WTC11 (cell line): ENCODE measurements at regions not wholly inside any gene's neighbourhood (a gene's known extent, or its start where the extent isn't known, plus 50 kb on each side); places are given as distances from the start of the nearest gene placed in this dataset.
"Not testable (repeated sequence)": the region's sequence is repeated elsewhere in the genome, so short reads cannot be mapped to it uniquely, and the experiment has no call there.

Source experiments
- ATAC-seq: fragments of 200-7000 bp; cut with Tn5 transposase; 2 replicates; pipeline ENCODE4 v1.10.0; 2021; ENCODE audit warnings: mild to moderate bottlenecking, moderate library complexity
- CTCF ChIA-PET: fragments of 300-600 bp; sonication (Branson Sonifier 250); formaldehyde crosslinking; loops from one replicate; lab custom pipeline; 2021; ENCODE audit warnings: antibody characterized with exemption; lab: Charles Lee
- POLR2A ChIA-PET: fragments of 350-600 bp; sonication (Branson Sonifier 250); formaldehyde crosslinking; loops from one replicate; lab custom pipeline; 2021; ENCODE audit warnings: antibody characterized with exemption; lab: Charles Lee
- DNase-seq: peaks from one replicate; pipeline ENCODE4 v3.0.0; 2021; ENCODE audit warnings: low spot score
- H3K27ac Mint-ChIP-seq: 2 replicates; pipeline ENCODE4 v1.8.0; 2021; ENCODE audit warnings: mixed read lengths
- H3K27me3 Mint-ChIP-seq: 2 replicates; pipeline ENCODE4 v1.8.0; 2021; ENCODE audit warnings: low read depth, mild to moderate bottlenecking, moderate library complexity, mixed read lengths
- H3K36me3 Mint-ChIP-seq: 2 replicates; pipeline ENCODE4 v1.8.0; 2021; ENCODE audit warnings: mixed read lengths
- H3K4me1 Mint-ChIP-seq: 2 replicates; pipeline ENCODE4 v1.8.0; 2022; ENCODE audit warnings: mixed read lengths
- H3K4me3 Mint-ChIP-seq: 2 replicates; pipeline ENCODE4 v1.8.0; 2021; ENCODE audit warnings: mild to moderate bottlenecking, moderate library complexity, mixed read lengths
- H3K9me3 Mint-ChIP-seq: 2 replicates; pipeline ENCODE4 v1.8.0; 2021; ENCODE audit warnings: mixed read lengths
- GTF2I ChIP-seq: fragments of 250-450 bp; sonication (Bioruptor Pico); conservative IDR thresholded peaks from 2 replicates; pipeline ENCODE4 v1.4.0; 2021; ENCODE audit warnings: mild to moderate bottlenecking
- HMGA2 ChIP-seq: fragments of 250-450 bp; sonication (Bioruptor Pico); IDR thresholded peaks from 2 replicates; pipeline ENCODE4 v1.4.0; 2021; ENCODE audit warnings: mild to moderate bottlenecking, moderate library complexity
- JUN ChIP-seq: sonication (generic); formaldehyde crosslinking; IDR thresholded peaks from 2 replicates; pipeline ENCODE4 v1.8.0; 2023; ENCODE audit warnings: mild to moderate bottlenecking, missing genetic modification reagents
- NFATC4 ChIP-seq: fragments of 250-450 bp; sonication (Bioruptor Pico); IDR thresholded peaks from 2 replicates; pipeline ENCODE4 v1.9.0; 2021; ENCODE audit warnings: mild to moderate bottlenecking
- TEAD4 ChIP-seq: sonication (generic); formaldehyde crosslinking; IDR thresholded peaks from 2 replicates; pipeline ENCODE4 v1.8.0; 2022; ENCODE audit warnings: mild to moderate bottlenecking, missing genetic modification reagents
- TP53 ChIP-seq: sonication (generic); formaldehyde crosslinking; IDR thresholded peaks from 2 replicates; pipeline ENCODE4 v1.8.1; 2023; ENCODE audit warnings: mild to moderate bottlenecking, missing genetic modification reagents
- ZNF416 ChIP-seq: fragments of 250-450 bp; sonication (Bioruptor Pico); IDR thresholded peaks from 2 replicates; pipeline ENCODE4 v1.9.0; 2021; ENCODE audit warnings: mild to moderate bottlenecking, inconsistent platforms
- ZNF671 ChIP-seq: fragments of 250-450 bp; sonication (Bioruptor Pico); IDR thresholded peaks from 2 replicates; pipeline ENCODE4 v1.8.0; 2021; ENCODE audit warnings: mild to moderate bottlenecking
- TF ChIP-seq, protein P1 (sequence below): fragments of 250-450 bp; sonication (Bioruptor Pico); IDR thresholded peaks from 2 replicates; pipeline ENCODE4 v1.9.0; 2021; ENCODE audit warnings: mild to moderate bottlenecking
- TF ChIP-seq, protein P2 (sequence below): fragments of 250-450 bp; sonication (Bioruptor Pico); conservative IDR thresholded peaks from 2 replicates; pipeline ENCODE4 v1.9.0; 2021; ENCODE audit warnings: mild to moderate bottlenecking
- TF ChIP-seq, protein P3 (sequence below): fragments of 250-450 bp; sonication (Bioruptor Pico); IDR thresholded peaks from 2 replicates; pipeline ENCODE4 v2.1.2; 2022; ENCODE audit warnings: mild to moderate bottlenecking, moderate library complexity
- TF ChIP-seq, protein P4 (sequence below): sonication (generic); formaldehyde crosslinking; IDR thresholded peaks from 2 replicates; pipeline ENCODE4 v1.8.0; 2022; ENCODE audit warnings: missing genetic modification reagents
- TF ChIP-seq, protein P5 (sequence below): sonication (generic); formaldehyde crosslinking; conservative IDR thresholded peaks from 2 replicates; pipeline ENCODE4 v1.8.1; 2022; ENCODE audit warnings: mild to moderate bottlenecking, missing genetic modification reagents
- TF ChIP-seq, protein P6 (sequence below): sonication (generic); formaldehyde crosslinking; IDR thresholded peaks from 2 replicates; pipeline ENCODE4 v1.8.0; 2023; ENCODE audit warnings: mild to moderate bottlenecking, missing genetic modification reagents
- TF ChIP-seq, protein P7 (sequence below): sonication (generic); formaldehyde crosslinking; IDR thresholded peaks from 2 replicates; pipeline ENCODE4 v1.8.0; 2022; ENCODE audit warnings: mild to moderate bottlenecking, missing genetic modification reagents

DNA sequence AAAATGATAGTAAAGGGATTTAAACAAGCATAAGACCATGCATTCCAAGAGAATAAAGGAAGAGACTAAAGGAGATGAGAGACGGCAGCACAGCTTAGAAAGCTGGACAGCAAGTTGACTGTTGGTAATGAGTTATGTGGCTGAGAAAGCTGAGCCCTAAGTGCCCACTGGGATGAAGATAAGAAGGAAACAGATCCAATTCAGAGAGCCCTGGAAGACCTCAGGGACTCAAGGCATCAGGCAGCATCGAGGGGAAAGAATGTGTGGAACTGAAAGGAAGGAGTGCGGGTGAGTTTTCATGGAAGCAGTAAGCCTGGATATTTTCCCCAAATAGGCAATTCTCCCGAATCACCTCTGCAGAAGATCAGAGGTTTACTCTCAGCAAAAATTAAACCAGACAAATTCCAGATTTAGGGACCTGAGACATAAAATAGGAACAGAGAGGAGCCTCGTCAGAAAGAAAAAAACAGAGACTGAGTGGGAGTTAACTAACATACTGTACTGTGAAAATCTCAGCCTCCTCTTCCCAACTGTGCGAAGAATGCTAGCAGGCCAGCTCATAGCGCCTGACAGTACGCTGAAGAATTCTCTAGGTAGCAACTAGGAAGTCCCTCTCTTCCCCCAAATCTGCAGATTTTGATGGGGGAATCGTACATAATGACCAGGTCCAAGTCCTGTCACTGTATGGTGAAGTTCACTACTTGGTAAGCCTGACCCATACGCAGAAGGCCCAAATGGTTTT, 187.7 kb upstream of the TAPT1 start:
- Mint-ChIP-seq H3K36me3 (no peaks in the 10 kb centered on the region), H3K4me3 (no peak overlapping the region), H3K27ac (no peak overlapping the region), H3K9me3 (no peaks in the 10 kb centered on the region; the same call in 1 of the 2 replicates), H3K27me3 (no peaks in the 10 kb centered on the region; the same call in 1 of the 2 replicates), H3K4me1 (no peaks in the 10 kb centered on the region)
- DNase-seq (no peak), ATAC-seq (no peak)
- TF ChIP-seq, protein P1, sequence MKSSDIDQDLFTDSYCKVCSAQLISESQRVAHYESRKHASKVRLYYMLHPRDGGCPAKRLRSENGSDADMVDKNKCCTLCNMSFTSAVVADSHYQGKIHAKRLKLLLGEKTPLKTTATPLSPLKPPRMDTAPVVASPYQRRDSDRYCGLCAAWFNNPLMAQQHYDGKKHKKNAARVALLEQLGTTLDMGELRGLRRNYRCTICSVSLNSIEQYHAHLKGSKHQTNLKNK = no peak
- TF ChIP-seq ZNF671 (no peak), NFATC4 (CRISPR knock-in tag) (no peak)
- TF ChIP-seq, protein P2, sequence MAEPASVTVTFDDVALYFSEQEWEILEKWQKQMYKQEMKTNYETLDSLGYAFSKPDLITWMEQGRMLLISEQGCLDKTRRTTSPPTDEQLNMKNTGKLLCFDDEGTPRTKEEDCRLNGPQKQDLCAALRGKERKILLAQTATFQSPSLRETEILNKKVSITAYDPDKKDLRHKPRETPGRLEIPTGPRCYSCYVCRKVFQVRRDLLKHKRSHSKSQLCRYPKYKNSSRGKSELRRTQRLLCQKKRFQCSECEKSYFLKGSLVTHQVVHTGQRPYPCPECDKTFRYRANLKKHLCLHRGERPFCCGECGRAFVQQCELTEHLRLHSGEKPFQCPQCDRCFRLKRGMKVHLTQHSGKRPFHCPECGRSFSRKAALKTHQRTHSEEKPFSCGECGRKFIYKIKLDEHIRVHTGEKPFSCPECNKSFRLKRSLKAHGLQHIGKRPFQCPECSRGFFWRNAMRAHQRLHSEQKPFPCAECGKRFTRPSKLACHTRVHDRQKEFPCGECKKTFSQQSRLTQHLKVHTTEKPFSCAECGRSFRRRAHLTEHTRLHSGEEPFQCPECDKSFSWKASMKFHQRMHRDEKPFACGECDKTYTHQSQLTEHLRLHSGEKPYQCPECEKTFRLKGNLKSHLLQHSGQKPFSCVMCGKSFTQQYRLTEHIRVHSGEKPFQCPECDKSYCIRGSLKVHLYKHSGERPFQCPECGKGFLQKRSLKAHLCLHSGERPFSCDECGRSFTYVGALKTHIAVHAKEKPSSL = no peak
- ChIA-PET POLR2A (no interaction called here), CTCF (no interaction called here)

DNA sequence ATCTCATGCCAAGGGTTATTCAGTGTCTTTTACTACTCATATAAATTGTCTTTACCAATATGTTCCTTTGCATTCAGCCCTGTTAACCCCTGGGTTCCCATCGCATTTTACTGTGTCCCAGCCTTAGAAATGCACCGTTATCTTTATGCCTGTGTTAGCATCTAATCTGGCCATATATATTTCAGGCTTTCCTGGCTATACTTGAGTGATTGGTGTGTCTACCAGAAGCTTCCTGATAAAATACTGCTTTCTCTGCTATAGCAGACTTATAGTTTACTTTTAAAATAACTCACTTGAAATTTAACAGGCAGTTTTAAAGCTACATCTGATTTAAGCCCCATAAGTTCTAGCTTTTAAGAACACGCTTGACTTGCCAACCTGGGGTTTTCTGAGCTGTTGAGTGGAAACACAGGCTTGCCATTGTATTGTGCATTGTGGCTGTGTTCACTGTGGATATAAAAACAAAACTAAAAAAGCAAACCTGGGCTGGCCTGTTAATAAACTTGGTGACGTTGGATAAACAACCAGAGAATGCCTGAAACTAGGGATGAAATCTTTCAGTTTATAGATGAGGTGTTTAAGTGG, 185.3 kb upstream of the TAPT1 start:
- Mint-ChIP-seq H3K36me3 (peaks cover 8% of the 10 kb centered on the region), H3K27ac (no peak overlapping the region), H3K4me1 (no peaks in the 10 kb centered on the region), H3K27me3 (peaks cover 6% of the 10 kb centered on the region), H3K9me3 (peaks cover 17% of the 10 kb centered on the region), H3K4me3 (no peak overlapping the region)
- ChIA-PET POLR2A (no interaction called here), CTCF (no interaction called here)
- DNase-seq = no peak
- TF ChIP-seq TP53 (CRISPR knock-in tag) (no peak), ZNF416 (no peak), GTF2I (CRISPR knock-in tag) (no peak)
- TF ChIP-seq, protein P3, sequence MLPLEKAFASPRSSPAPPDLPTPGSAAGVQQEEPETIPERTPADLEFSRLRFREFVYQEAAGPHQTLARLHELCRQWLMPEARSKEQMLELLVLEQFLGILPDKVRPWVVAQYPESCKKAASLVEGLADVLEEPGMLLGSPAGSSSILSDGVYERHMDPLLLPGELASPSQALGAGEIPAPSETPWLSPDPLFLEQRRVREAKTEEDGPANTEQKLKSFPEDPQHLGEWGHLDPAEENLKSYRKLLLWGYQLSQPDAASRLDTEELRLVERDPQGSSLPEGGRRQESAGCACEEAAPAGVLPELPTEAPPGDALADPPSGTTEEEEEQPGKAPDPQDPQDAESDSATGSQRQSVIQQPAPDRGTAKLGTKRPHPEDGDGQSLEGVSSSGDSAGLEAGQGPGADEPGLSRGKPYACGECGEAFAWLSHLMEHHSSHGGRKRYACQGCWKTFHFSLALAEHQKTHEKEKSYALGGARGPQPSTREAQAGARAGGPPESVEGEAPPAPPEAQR (CRISPR knock-in tag) = no peak
- TF ChIP-seq, protein P4, sequence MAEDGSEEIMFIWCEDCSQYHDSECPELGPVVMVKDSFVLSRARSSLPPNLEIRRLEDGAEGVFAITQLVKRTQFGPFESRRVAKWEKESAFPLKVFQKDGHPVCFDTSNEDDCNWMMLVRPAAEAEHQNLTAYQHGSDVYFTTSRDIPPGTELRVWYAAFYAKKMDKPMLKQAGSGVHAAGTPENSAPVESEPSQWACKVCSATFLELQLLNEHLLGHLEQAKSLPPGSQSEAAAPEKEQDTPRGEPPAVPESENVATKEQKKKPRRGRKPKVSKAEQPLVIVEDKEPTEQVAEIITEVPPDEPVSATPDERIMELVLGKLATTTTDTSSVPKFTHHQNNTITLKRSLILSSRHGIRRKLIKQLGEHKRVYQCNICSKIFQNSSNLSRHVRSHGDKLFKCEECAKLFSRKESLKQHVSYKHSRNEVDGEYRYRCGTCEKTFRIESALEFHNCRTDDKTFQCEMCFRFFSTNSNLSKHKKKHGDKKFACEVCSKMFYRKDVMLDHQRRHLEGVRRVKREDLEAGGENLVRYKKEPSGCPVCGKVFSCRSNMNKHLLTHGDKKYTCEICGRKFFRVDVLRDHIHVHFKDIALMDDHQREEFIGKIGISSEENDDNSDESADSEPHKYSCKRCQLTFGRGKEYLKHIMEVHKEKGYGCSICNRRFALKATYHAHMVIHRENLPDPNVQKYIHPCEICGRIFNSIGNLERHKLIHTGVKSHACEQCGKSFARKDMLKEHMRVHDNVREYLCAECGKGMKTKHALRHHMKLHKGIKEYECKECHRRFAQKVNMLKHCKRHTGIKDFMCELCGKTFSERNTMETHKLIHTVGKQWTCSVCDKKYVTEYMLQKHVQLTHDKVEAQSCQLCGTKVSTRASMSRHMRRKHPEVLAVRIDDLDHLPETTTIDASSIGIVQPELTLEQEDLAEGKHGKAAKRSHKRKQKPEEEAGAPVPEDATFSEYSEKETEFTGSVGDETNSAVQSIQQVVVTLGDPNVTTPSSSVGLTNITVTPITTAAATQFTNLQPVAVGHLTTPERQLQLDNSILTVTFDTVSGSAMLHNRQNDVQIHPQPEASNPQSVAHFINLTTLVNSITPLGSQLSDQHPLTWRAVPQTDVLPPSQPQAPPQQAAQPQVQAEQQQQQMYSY (CRISPR knock-in tag) = no peak
- no peak for ATAC-seq

DNA sequence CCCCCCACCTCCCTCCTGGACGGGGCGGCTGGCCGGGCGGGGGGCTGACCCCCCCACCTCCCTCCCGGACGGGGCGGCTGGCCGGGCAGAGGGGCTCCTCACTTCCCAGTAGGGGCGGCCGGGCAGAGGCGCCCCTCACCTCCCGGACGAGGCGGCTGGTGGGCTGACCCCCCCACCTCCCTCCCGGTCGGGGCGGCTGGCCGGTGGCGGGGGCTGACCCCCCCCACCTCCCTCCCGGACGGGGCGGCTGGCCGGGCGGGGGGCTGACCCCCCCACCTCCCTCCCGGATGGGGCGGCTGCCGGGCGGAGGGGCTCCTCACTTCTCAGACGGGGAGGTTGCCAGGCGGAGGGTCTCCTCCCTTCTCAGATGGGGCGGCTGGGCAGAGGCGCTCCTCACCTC, 166.9 kb upstream of the TAPT1 start:
- POLR2A ChIA-PET, H3K4me1 Mint-ChIP-seq, H3K4me3 Mint-ChIP-seq, CTCF ChIA-PET, DNase-seq, H3K27ac Mint-ChIP-seq, H3K27me3 Mint-ChIP-seq, ATAC-seq: not testable (repeated sequence)
- Mint-ChIP-seq H3K36me3 (peaks cover 19% of the 10 kb centered on the region), H3K9me3 (peaks cover 32% of the 10 kb centered on the region)

DNA sequence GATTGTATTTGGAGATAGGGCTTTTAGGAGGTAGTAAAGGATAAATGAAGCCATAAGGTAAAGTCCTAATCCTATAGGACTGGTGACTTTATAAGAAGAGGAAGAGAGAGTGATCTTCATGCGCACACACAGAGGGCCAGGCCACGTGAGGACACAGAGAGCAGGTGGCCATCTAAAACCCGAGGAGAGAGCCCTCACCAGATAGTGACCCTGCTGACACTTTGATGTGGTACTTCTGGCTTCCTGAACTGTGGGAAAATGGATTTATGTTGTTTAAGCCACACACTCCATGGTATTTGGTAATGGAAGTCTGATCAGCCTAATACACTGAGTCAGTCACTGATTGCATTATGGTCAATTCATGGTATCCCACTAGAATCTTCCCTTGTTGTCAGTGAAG, 164.9 kb upstream of the TAPT1 start:
- ATAC-seq (no peak), DNase-seq (no peak)
- Mint-ChIP-seq H3K9me3 (peaks cover 29% of the 10 kb centered on the region), H3K4me1 (no peaks in the 10 kb centered on the region), H3K4me3 (no peak overlapping the region), H3K27me3 (peaks cover 4% of the 10 kb centered on the region), H3K36me3 (peaks cover 19% of the 10 kb centered on the region), H3K27ac (no peak overlapping the region)
- POLR2A ChIA-PET = no interaction called here
- CTCF ChIA-PET = no interaction called here
- TF ChIP-seq, protein P5, sequence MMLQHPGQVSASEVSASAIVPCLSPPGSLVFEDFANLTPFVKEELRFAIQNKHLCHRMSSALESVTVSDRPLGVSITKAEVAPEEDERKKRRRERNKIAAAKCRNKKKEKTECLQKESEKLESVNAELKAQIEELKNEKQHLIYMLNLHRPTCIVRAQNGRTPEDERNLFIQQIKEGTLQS (CRISPR knock-in tag) = no peak
- TF ChIP-seq TEAD4 (CRISPR knock-in tag) = no peak
- TF ChIP-seq, protein P6, sequence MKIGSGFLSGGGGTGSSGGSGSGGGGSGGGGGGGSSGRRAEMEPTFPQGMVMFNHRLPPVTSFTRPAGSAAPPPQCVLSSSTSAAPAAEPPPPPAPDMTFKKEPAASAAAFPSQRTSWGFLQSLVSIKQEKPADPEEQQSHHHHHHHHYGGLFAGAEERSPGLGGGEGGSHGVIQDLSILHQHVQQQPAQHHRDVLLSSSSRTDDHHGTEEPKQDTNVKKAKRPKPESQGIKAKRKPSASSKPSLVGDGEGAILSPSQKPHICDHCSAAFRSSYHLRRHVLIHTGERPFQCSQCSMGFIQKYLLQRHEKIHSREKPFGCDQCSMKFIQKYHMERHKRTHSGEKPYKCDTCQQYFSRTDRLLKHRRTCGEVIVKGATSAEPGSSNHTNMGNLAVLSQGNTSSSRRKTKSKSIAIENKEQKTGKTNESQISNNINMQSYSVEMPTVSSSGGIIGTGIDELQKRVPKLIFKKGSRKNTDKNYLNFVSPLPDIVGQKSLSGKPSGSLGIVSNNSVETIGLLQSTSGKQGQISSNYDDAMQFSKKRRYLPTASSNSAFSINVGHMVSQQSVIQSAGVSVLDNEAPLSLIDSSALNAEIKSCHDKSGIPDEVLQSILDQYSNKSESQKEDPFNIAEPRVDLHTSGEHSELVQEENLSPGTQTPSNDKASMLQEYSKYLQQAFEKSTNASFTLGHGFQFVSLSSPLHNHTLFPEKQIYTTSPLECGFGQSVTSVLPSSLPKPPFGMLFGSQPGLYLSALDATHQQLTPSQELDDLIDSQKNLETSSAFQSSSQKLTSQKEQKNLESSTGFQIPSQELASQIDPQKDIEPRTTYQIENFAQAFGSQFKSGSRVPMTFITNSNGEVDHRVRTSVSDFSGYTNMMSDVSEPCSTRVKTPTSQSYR (CRISPR knock-in tag) = no peak
- no peak for TF ChIP-seq JUN (CRISPR knock-in tag)
- no peak for TF ChIP-seq HMGA2 (CRISPR knock-in tag)
- TF ChIP-seq, protein P7, sequence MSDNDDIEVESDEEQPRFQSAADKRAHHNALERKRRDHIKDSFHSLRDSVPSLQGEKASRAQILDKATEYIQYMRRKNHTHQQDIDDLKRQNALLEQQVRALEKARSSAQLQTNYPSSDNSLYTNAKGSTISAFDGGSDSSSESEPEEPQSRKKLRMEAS = no peak
